ENCODE measurements at regions not wholly inside any gene's neighbourhood (a gene's known extent, or its start where the extent isn't known, plus 50 kb on each side); places are given as distances from the start of the nearest gene placed in this dataset.

GRCh38 chr11:62018981-62019664 is 51.7 kb upstream of the FTH1 start:
- no peak for DNase-seq (ENCODE audit: low spot score)
- Mint-ChIP-seq H3K4me3 (no peak overlapping the region), H3K27me3 (ENCODE audit: low read depth) (peaks cover 5% of the 10 kb centered on the region), H3K36me3 (ENCODE audit: low read depth) (peaks cover 3% of the 10 kb centered on the region), H3K27ac (no peak overlapping the region), H3K9me3 (peaks cover 7% of the 10 kb centered on the region), H3K4me1 (ENCODE audit: low read depth) (peaks cover 2% of the 10 kb centered on the region)

- Mint-ChIP-seq H3K4me3 (no peak overlapping the region), H3K4me1 (ENCODE audit: low read depth) (peaks cover 2% of the 10 kb centered on the region), H3K27ac (no peak overlapping the region), H3K9me3 (peaks cover 7% of the 10 kb centered on the region), H3K27me3 (ENCODE audit: low read depth) (peaks cover 5% of the 10 kb centered on the region), H3K36me3 (ENCODE audit: low read depth) (peaks cover 3% of the 10 kb centered on the region)
- DNase-seq (ENCODE audit: low spot score): no peak
Observed at GRCh38 chr11:62017878-62018655, 50.6 kb upstream of the FTH1 start.

All from T-helper 2 cell treated with Interferon-gamma antibody and Interleukin-4, amounts not matched to agents 5 μg/mL and 100 μg/mL, for 36 hours (primary cell).